GM21528 (cell line): ENCODE measurements at regions not wholly inside any gene's neighbourhood (a gene's known extent, or its start where the extent isn't known, plus 50 kb on each side); places are given as distances from the start of the nearest gene placed in this dataset.
"Not testable (repeated sequence)": the region's sequence is repeated elsewhere in the genome, so short reads cannot be mapped to it uniquely, and the experiment has no call there.

Experiments used
- ATAC-seq: cut with Tn5 transposase; IDR thresholded peaks from one replicate; pipeline ENCODE4 v1.9.1; 2021; ENCODE audit warnings: mild to moderate bottlenecking, moderate library complexity; ENCODE audit not compliant: unreplicated experiment, low FRiP score

DNA sequence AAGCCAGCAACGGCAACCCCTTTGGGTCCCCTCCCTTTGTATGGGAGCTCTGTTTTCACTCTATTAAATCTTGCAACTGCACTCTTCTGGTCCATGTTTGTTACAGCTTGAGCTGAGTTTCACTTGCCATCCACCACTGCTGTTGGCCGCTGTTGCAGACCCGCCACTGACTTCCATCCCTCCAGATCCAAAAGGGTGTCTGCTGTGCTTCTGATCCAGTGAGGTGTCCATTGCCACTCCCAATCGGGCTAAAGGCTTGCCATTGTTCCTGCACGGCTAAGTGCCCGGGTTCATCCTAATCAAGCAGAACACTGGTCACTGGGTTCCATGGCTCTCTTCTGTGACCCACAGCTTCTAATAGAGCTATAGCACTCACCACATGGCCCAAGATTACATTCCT, 615.1 kb downstream of the CETN3 start:
- not testable (repeated sequence) for ATAC-seq

DNA sequence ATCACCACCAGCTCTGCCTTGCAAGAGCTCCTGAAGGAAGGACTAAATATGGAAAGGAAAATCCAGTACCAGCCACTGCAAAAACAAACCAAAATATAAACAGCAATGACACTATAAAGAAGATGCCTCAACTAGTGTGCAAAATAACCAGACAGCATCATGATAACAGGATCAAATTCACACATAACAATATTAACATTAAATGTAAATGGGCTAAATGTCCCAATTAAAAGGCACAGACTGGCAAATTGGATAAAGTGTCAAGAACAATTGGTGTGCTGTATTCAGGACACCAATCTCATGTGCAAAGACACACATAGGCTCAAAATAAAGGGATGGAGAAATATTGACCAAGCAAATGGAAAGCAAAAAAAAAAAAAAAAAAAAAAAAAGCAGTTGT, 629.8 kb downstream of the CETN3 start:
- ATAC-seq = not testable (repeated sequence)

DNA sequence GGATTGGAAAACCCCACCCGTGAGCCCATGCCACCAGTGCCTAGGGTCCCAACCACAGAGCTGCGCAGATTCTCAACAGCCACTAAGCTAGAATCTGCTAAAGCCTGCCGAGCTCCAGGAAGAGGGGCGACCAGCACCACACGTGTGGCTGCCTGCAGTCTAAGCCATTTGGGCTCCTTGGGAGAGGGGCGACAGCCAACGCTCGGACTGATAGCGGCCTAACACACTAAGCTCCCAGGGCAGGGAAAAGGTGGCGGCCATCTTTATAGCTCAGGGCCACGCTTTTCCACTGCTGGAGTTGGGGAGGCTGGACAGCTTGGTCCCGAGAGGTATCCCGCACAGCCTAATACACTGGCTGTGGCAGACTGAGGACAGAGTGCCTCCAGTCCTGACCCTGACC, 631.8 kb downstream of the CETN3 start:
- ATAC-seq = no peak

DNA sequence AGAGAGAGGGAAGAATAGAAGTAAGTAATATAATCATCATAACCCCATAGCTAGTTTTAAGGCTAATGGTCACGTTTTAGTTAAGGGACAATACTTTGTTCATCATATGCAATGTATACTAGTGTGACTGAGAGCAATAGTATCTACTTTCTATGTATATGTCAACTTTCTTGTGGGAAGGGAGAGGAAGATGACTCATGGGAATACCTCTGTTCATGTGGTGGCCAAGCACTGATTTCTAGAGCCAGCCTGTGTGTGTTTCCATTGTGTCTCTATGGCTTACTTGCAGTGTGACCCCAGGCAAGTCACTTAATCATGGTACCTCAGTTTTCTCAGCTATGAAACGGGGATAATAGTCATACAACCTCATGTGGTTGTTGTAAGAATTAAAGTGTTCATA, 639.6 kb downstream of the CETN3 start:
- no peak for ATAC-seq

DNA sequence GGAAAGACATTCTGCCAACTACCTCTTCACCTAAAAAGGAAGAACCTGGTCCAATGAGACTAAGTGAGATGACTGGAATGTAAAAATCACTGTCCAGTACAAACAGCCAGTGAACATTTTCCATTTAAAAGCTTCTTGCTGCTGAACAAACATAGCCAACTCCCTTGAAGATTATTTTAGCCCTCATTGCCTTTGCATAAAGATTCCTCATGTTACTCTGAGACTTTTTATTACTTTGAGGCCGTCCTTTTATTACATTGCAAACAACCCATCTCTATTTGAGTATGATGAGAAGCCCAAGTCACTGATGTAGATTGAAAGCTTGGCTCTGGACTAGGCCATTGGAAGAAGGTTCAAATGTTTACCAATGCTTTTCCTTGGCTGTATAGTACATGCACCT, 649.8 kb downstream of the CETN3 start:
- no peak for ATAC-seq

DNA sequence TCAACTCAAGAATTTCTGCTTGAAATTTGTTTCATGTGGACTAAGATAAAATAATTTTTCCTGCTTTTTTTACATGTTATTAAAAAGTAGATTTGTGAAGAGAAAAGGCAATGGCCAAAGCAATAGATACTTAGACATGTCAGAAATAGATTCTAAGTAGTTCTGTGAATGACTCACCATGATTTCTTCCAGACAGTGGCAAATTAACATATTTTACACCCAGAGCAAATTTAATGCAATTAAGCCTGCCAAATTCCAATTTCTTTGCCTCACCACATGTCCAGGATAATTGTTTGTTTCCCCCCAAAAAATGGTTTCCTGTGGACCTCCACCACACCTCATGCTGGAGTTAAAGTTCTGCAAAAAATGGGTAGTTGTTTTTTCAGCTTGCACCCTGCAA, 651.4 kb downstream of the CETN3 start:
- no peak for ATAC-seq

DNA sequence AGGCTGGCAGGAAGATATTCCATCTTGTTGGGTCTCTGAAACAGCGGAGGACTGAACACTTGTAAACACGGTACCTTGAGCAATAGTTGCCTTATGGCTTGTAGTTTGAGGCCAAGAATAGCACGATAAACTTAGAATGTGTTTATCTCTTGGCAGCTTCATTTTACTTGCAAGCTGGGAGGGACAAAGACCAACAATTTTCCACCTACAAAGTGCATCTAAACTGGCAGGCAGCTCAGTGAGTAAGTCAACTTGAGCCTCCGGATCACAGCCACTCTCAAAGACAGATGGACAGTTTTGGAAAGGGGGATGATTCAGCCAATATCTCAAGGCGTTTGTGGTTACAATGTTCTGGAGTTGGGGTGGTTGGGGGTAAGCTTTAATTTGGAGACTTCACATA, 652.6 kb downstream of the CETN3 start:
- no peak for ATAC-seq

DNA sequence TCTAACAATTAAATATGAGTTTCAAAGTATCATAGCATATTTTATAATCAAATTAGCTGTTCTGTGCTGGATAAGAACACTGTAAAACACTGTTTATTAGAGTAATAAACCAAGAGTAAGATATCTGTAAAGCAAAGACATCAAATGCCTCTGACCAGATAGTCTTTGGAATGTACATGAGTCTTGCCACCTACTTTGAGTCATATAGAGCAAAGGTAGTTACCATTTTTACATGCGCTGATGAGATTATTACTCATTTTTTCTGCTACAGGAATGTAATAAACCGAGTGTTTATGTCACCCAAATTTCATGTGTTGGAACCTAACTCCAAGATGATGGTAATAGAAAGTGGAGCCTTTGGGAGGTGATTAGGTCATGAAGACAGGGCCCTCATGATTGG, 654.5 kb downstream of the CETN3 start:
- no peak for ATAC-seq

DNA sequence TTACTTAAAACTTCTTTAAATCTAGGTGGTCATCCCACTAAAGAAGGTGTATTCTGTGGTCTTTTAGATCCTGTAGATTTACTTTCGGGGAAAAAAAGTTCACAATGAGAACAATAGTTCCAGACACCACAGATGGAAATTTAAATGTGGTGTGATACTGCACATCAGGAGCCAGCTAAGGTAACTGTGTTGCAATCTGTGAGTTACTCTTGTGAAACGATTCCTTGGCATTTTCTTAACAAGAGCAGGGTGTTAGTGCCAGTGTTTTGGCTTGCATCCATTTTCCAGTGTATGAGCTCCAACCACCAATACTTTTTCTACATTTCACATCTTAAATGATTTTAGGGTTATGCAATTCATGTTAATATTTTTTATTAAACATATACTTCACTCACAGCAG, 674.5 kb downstream of the CETN3 start:
- ATAC-seq = no peak

DNA sequence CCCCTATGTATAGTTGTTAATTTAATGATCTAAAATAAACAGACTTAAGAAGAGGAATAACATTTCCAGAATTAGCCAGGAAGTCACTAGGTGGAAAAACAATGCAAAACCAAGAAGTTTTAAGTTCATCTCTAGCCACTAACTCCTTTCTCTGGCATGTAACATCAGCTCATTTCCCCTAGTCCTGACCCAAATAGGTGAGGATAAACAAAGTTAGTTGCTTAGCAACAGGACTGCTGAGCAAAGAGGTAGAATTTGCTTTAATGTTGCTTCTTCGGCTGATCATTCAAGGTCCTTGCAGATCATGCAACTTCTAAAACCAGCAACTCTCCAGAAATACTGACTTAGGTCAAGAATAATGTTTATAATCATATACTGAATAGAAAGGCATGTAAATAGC, 675.8 kb downstream of the CETN3 start:
- ATAC-seq = no peak

DNA sequence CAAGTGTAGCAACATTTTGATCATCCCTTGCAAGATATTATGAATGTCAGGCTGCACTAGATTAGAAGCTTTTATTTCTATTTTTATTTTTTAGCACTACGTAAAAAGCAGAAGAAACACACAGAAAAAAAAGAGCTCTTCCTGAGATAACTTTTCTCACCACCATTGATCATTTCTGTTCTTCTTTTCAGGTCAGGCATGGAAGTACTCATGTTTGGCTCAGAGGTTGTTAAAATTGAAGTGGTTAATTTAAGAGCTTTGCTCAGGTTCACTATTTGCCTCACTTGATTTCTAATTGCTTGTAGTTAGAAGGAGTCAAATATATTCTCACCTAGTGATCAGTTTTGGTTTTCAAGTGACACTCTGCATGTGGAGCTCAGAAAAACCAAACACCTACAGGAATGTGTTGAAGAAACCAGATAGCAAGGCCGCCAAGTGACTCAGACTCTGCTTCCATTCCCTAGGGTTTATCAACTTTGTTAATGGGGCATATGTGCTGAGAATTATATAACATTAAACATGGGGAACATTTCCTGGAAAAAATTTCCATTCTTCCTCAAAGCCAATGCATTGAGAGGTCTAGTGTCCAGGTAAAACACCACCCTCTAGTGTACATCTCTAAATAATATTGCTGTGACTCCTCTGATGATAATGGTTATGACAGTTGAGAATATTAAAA, 679.8 kb downstream of the CETN3 start:
- no peak for ATAC-seq

DNA sequence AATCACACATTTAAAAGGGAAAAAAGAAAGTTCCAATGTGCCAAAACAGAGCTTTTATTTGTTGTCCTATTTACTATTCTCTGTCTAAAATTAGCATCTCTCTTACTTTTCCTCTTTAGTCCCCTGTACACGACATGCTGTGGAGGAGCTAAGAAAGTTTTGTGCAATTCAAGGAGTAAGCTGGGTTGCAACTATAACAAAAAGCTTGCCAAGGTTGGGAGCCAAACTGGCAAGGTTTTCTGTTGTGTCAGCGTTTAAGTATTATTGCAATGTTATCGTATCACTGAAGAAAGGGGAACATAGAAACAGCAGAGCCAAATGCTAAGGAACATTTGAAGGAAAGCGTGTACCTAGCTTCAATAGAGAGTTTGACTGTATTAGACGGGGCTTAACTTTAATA, 680.8 kb downstream of the CETN3 start:
- ATAC-seq = no peak

DNA sequence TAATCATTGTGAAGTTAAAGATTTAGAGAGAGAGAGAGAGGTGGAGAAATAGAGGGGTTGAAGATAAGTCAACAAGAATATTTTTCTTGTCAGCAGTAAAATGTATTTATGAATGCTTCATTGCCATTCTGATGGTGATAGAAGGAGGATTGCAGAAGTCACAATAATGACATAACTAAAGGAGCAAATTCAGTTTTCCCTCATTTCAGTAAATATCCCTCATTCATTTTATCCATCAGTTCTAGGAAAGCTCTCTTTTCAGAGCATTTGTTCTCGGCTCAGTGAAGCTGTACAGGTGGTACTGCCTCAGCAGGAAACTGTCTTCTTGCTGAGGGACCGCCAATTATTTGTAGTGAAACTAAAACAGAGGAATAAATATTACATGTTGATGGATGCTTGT, 681.4 kb downstream of the CETN3 start:
- no peak for ATAC-seq

DNA sequence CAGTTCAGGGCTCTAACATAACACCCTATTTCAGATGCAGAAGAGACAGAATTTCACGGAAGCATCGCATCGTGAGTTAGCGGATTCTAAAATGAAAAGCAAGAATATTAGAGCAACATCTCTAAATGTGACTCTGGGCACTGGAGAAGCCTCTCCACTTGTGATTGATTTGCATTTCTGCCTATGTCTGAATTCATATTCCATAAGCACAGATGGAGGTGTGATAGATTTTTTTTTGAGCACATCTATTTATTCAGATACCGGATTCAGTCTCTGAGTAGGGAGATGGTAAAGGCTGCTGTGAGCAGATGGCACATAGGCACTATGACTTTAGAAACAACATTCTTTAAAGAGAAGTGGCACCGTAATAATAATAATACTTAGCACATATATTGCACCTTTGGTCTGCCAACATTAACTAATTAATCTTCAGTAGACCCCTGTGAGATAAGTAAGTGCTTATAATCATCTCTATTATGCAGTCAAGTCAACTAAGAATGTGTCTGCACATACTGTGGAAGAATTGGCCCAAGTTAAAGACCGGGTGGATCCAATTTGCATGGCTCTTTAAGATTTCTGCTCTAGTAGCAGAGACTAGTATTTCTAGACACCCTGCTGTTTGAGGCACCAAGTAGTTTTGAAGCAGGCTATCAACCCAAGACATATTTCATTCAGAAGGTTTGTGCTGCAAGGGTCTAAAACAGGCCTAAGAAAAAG, 685.0 kb downstream of the CETN3 start:
- no peak for ATAC-seq

DNA sequence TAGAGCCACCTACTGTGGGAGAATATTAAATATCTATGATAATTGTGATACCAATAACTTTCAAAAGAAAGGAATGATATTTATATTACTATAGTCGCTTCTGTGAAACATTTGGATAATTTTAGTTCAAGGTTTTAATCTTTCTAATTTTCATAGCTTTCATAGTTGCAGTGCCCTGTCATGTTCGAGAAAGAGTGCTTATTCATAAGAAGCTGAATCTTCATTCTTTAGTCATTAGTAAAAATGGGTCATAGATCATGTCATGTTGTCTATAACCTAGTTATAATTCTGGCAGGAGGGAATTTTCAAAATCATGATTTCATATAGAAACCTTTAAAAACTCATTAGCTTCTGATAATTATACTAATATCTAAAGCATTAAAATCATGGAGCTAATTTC, 685.6 kb downstream of the CETN3 start:
- ATAC-seq = no peak

DNA sequence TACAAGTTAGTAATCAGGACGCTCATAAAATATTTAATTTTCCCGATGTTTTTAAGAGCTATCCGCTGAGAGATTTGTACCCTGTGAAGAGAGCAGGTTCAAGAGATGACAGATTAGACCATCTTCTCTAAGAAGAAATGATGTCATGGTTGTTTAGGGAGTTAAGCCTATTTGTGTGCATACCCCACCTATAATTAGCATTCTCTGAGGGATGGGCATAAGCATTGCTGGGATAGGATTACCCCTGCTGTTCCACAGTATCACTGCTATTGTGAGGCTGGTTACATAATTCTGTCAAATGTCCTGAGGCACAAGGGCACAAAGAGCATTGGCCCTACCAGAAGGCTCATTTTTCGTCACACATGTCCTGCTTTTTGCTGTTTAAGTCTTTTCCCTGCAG, 687.0 kb downstream of the CETN3 start:
- ATAC-seq = no peak

DNA sequence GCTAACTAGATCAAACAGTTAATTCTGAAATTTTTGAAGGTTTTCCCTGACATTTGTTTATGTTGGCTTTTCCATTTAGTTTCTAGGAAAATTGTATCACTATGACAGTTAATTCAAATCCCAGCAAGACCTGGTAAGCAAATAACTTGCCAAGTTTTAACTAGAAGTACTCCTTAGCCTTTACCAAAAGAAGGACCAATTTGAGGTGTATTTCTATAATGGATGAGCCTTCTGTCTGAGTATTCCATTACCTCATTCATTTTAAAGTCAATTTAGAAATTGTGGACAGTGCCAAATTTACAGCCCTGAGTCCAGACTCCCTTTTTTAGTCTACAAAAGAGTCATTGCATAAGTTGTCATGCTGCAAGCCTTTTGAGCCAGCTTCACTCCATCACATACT, 687.6 kb downstream of the CETN3 start:
- ATAC-seq = no peak

DNA sequence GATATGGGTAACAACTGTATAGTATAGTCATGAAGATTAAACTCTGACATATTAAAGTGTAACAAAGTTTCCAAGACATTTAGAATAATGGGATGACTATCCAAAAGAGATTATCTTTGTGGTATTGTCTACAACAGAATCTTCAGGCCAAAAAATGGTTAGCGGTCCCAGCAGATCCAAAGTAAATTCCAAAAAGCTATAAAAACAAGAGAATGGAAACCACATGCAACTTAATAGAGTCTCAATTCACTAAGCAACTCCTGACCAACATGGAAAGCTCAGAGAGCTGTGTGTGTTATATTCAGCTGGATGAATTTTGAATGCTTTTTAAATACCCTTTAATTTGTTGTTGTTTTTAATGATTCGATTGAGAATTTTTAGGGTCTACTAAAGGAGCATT, 688.2 kb downstream of the CETN3 start:
- ATAC-seq = no peak

DNA sequence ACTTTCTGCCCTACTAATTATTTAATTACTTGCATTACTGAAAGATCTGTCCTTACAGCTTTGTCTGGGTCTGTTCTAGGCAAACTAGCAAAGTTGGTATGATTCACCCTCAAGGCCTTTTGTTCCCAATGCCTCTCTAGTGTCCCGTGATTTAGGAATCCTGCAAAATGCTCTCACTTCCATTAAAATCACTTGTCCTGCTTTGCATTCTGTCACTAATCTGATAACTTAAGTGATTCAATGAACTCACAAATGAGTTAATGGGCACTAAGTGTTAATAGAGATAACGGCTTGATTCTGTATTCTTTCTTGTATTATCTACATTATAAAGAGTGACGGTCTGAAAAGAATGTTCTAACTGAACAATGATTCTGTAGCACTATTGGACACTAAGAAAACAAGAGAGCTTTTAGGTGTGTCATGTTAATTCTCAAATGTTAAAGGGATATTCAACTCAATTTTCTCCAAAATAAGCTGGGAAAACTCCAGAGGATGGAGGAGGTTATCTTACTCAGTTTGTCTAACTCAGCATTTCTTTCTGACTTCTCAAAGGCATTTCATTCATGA, 697.3 kb downstream of the CETN3 start:
- ATAC-seq = no peak

DNA sequence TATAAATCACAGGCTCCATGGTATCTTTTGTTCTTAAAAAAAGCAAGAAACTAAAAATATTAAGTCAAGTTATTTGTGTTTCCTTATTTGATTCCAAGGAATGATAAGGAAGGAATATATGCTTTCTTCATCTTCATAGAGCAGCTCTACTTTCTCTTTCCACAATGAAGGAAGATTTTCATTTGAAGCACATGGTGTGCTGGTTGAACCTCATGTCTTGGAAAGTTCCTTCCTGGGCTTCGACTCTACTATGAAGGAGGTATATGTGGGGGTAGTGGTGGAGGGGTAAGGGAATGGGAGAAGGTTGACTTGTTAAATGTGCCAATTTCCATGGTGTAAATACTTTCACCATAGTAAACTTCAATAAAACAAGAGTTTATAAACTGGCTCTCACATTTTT, 698.0 kb downstream of the CETN3 start:
- ATAC-seq = no peak

DNA sequence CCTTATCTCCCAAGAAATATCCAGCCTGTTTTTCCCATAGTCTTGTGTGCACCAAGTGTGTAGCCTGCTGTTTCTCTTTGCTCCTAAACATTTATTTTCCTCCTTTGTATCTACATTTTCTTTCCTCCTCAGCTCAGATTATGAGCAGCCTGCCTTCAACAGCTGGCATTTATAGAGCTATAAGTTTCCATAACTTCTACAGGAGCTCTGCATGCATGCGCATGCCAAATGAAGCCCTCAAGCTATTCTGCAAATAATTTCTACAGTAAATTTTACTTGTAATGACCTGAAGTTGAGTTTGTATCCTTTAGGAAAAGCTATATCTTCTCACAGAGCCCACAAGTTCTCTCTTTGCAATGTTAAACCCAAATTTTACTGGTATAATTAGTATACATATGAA, 699.5 kb downstream of the CETN3 start:
- ATAC-seq = no peak

DNA sequence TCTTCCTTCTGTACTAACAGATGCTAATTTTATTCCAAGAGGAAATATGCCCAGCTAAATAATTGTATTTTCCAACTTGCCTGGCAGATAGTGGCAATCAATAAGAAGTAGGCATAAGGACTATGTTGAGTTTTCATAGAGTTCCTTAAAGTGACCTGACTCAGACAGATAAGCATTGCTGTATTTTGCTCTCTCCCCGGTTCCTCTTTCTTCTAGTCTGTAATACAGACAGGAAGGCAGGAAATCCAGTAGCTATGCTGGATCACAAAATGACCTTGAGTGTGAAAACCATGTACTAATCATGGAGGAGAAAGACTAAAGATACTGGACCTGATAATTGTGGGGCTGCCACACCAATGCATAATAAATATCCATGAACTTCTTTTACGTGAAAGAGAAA, 701.7 kb downstream of the CETN3 start:
- no peak for ATAC-seq
